Endodermal cell (in vitro differentiated cells): ENCODE measurements at regions not wholly inside any gene's neighbourhood (a gene's known extent, or its start where the extent isn't known, plus 50 kb on each side); places are given as distances from the start of the nearest gene placed in this dataset.

Experiments
- DNase-seq: peaks from one replicate; pipeline ENCODE4 v3.0.0-alpha.2; 2017
- H3K27ac ChIP-seq: 2 replicates; pipeline ENCODE4 v1.5.1; 2013; ENCODE audit warnings: mild to moderate bottlenecking, low read depth, low read length, moderate library complexity
- H3K27me3 ChIP-seq: 2 replicates; pipeline ENCODE4 v1.6.1; 2013; ENCODE audit warnings: mild to moderate bottlenecking, low read length, moderate library complexity; ENCODE audit not compliant: insufficient read depth, control insufficient read depth, poor library complexity, severe bottlenecking
- H3K36me3 ChIP-seq: 2 replicates; pipeline ENCODE4 v1.7.0; 2013; ENCODE audit warnings: mild to moderate bottlenecking, low read length, moderate library complexity; ENCODE audit not compliant: control insufficient read depth, insufficient read depth
- H3K4me1 ChIP-seq: one replicate; pipeline ENCODE4 v1.7.0; 2013; ENCODE audit warnings: low read length; ENCODE audit not compliant: control insufficient read depth, insufficient read depth
- H3K4me3 ChIP-seq: 2 replicates; pipeline ENCODE4 v1.5.1; 2013; ENCODE audit warnings: mild to moderate bottlenecking, low read length, moderate library complexity
- H3K9ac ChIP-seq: 2 replicates; pipeline ENCODE4 v1.6.1; 2013; ENCODE audit warnings: mild to moderate bottlenecking, low read length, moderate library complexity; ENCODE audit not compliant: poor library complexity, severe bottlenecking; ENCODE audit errors: extremely low read depth
- H3K9me3 ChIP-seq: 2 replicates; pipeline ENCODE4 v1.6.1; 2013; ENCODE audit warnings: mild to moderate bottlenecking, low read length, moderate library complexity; ENCODE audit not compliant: control insufficient read depth
- H3K27ac Mint-ChIP-seq: 2 replicates; pipeline ENCODE4 v1.8.0; 2020; ENCODE audit warnings: mixed read lengths
- H3K27me3 Mint-ChIP-seq: 2 replicates; pipeline ENCODE4 v1.8.0; 2021; ENCODE audit warnings: mild to moderate bottlenecking, mixed read lengths; ENCODE audit not compliant: insufficient read depth
- H3K36me3 Mint-ChIP-seq: 2 replicates; pipeline ENCODE4 v1.8.0; 2020; ENCODE audit warnings: low read depth, mixed read lengths
- H3K4me1 Mint-ChIP-seq: 2 replicates; pipeline ENCODE4 v1.8.0; 2020; ENCODE audit warnings: mixed read lengths
- H3K4me3 Mint-ChIP-seq: 2 replicates; pipeline ENCODE4 v1.8.0; 2020; ENCODE audit warnings: mild to moderate bottlenecking, moderate library complexity, mixed read lengths
- H3K9me3 Mint-ChIP-seq: 2 replicates; pipeline ENCODE4 v1.8.0; 2020; ENCODE audit warnings: mild to moderate bottlenecking, mixed read lengths
- CTCF ChIP-seq: fragments of 200-600 bp; sonication (generic); conservative IDR thresholded peaks from 2 replicates; pipeline ENCODE4 v1.5.0; 2021; ENCODE audit warnings: antibody characterized with exemption, mild to moderate bottlenecking
- WGBS, 2 experiments: methylation state at CpG; one replicate each; pipeline versions ENCODE4 v1.1.5 to v1.1.7; 2013; ENCODE audit warnings: missing lambda C conversion rate in 2 of 2, mixed read lengths in 1 of 2; ENCODE audit not compliant: insufficient coverage in 1 of 2, insufficient read length in 1 of 2; 5-methylcytosine and 5-hydroxymethylcytosine counted together

GRCh38 chr1:171418546-171418945, 66.8 kb upstream of the PRRC2C start:
- no peak overlapping the region for H3K4me3 ChIP-seq
- H3K4me1 ChIP-seq = no peaks in the 10 kb centered on the region
- H3K4me1 Mint-ChIP-seq = peaks cover 12% of the 10 kb centered on the region
- DNase-seq = no peak
- no peak overlapping the region for H3K4me3 Mint-ChIP-seq
- TF ChIP-seq CTCF = no peak
- no peak overlapping the region for H3K27ac Mint-ChIP-seq
- H3K9me3 Mint-ChIP-seq = peaks cover 36% of the 10 kb centered on the region
- H3K27me3 ChIP-seq = no peaks in the 10 kb centered on the region
- no peaks in the 10 kb centered on the region for H3K36me3 ChIP-seq
- no peak overlapping the region for H3K9ac ChIP-seq
- peaks cover 4% of the 10 kb centered on the region for H3K36me3 Mint-ChIP-seq
- H3K27me3 Mint-ChIP-seq = no peaks in the 10 kb centered on the region
- no peaks in the 10 kb centered on the region for H3K9me3 ChIP-seq
- WGBS, 2 experiments = 94% methylated on average over 3 of the region's 3 CpGs; no CpG with 5 or more reads in 1 of the 2 experiments
- no peak overlapping the region for H3K27ac ChIP-seq

GRCh38 chr1:171420810-171421209, 64.5 kb upstream of the PRRC2C start:
- H3K4me1 Mint-ChIP-seq = peaks cover 14% of the 10 kb centered on the region
- no peak overlapping the region for H3K4me3 Mint-ChIP-seq
- Histone ChIP-seq H3K27ac (no peak overlapping the region), H3K27me3 (no peaks in the 10 kb centered on the region), H3K36me3 (no peaks in the 10 kb centered on the region), H3K4me3 (no peak overlapping the region), H3K9ac (no peak overlapping the region), H3K4me1 (no peaks in the 10 kb centered on the region), H3K9me3 (no peaks in the 10 kb centered on the region)
- peaks cover 2% of the 10 kb centered on the region for H3K36me3 Mint-ChIP-seq
- peak overlapping the region; percentile 81 for H3K27ac Mint-ChIP-seq
- no peaks in the 10 kb centered on the region for H3K27me3 Mint-ChIP-seq
- H3K9me3 Mint-ChIP-seq = peaks cover 21% of the 10 kb centered on the region
- TF ChIP-seq CTCF = no peak
- no peak for DNase-seq

- Mint-ChIP-seq H3K9me3 (peaks cover 26% of the 10 kb centered on the region), H3K4me1 (peaks cover 14% of the 10 kb centered on the region), H3K36me3 (peaks cover 5% of the 10 kb centered on the region), H3K27me3 (no peaks in the 10 kb centered on the region), H3K27ac (peak overlapping the region; percentile 81), H3K4me3 (no peak overlapping the region)
- TF ChIP-seq CTCF = no peak
- 88 to 90% methylated on average over 7 to 10 of the region's 10 CpGs for WGBS, 2 experiments
- H3K4me3 ChIP-seq = no peak overlapping the region
- H3K4me1 ChIP-seq = no peaks in the 10 kb centered on the region
- H3K36me3 ChIP-seq = no peaks in the 10 kb centered on the region
- no peaks in the 10 kb centered on the region for H3K9me3 ChIP-seq
- no peak overlapping the region for H3K9ac ChIP-seq
- DNase-seq = peak; percentile 50
- H3K27me3 ChIP-seq = no peaks in the 10 kb centered on the region
- H3K27ac ChIP-seq = no peak overlapping the region
Observed at GRCh38 chr1:171421413-171422020, 63.8 kb upstream of the PRRC2C start.
